Gastroesophageal sphincter (tissue), 4 donors: ENCODE measurements at regions not wholly inside any gene's neighbourhood (a gene's known extent, or its start where the extent isn't known, plus 50 kb on each side); places are given as distances from the start of the nearest gene placed in this dataset.

Source experiments
- ATAC-seq: fragments of 150-250 bp; one replicate; pipeline ENCODE4 v1.9.1; 2016; ENCODE audit warnings: mild to moderate bottlenecking, moderate library complexity
- H3K27ac ChIP-seq, 4 donors: fragments of 200-600 bp; sonication (generic) in 3 of 4; 1 replicate in 3 of 4; 2 replicates in 1 of 4; pipeline ENCODE4 v1.5.1; 2016 to 2019
- H3K27me3 ChIP-seq: fragments of 200-600 bp; sonication (generic); one replicate; pipeline ENCODE4 v1.5.1; 2019
- H3K36me3 ChIP-seq, 2 donors: fragments of 200-600 bp; sonication (generic); one replicate each; pipeline ENCODE4 v1.5.1; 2019; ENCODE audit warnings: control low read depth in 1 of 2
- H3K4me1 ChIP-seq, 3 donors: fragments of 200-600 bp; sonication (generic); 1 replicate in 2 of 3; 2 replicates in 1 of 3; pipeline ENCODE4 v1.5.1; 2016 to 2019; ENCODE audit warnings: control low read depth in 2 of 3
- H3K4me3 ChIP-seq, 2 donors: fragments of 200-600 bp; sonication (generic); one replicate each; pipeline ENCODE4 v1.5.1; 2019; ENCODE audit warnings: mild to moderate bottlenecking in 1 of 2, moderate library complexity in 1 of 2
- H3K9me3 ChIP-seq, 3 donors: fragments of 200-600 bp; sonication (generic); one replicate each; pipeline ENCODE4 v1.5.1; 2017 to 2019; ENCODE audit warnings: control low read depth in 2 of 3
- EP300 ChIP-seq: sonication (generic); formaldehyde crosslinking; IDR thresholded peaks from one replicate; pipeline ENCODE4 v1.6.1; 2017; ENCODE audit warnings: antibody characterized with exemption, mild to moderate bottlenecking
- POLR2A ChIP-seq, 2 donors: fragments of 450-650 bp; IDR thresholded peaks; one replicate each; pipeline ENCODE4 v1.6.1; 2017; ENCODE audit warnings: antibody characterized with exemption in 2 of 2, mild to moderate bottlenecking in 2 of 2, moderate library complexity in 1 of 2
- POLR2AphosphoS5 ChIP-seq: sonication (generic); formaldehyde crosslinking; IDR thresholded peaks from one replicate; pipeline ENCODE4 v1.6.1; 2017; ENCODE audit warnings: antibody characterized with exemption
- WGBS, 2 donors: methylation state at CpG; one replicate each; pipeline ENCODE4 v1.1.5; 2018; ENCODE audit warnings: low coverage in 1 of 2; 5-methylcytosine and 5-hydroxymethylcytosine counted together
- TF ChIP-seq, protein P1 (sequence below), 4 experiments: fragments of 200-600 bp in 2 of 4; fragments of 450-650 bp in 2 of 4; sonication (generic) in 1 of 4; IDR thresholded peaks; one replicate each; pipeline ENCODE4 v1.5.1; 2017 to 2019; ENCODE audit warnings: antibody characterized with exemption in 4 of 4, mild to moderate bottlenecking in 2 of 4, moderate library complexity in 2 of 4

- ATAC-seq = no peak
- H3K9me3 ChIP-seq = no peaks in the 10 kb centered on the region
- TF ChIP-seq POLR2A (IDR thresholded peaks at IDR 0.05) (no peak), POLR2AphosphoS5 (no peak), EP300 (no peak)
- TF ChIP-seq, protein P1, sequence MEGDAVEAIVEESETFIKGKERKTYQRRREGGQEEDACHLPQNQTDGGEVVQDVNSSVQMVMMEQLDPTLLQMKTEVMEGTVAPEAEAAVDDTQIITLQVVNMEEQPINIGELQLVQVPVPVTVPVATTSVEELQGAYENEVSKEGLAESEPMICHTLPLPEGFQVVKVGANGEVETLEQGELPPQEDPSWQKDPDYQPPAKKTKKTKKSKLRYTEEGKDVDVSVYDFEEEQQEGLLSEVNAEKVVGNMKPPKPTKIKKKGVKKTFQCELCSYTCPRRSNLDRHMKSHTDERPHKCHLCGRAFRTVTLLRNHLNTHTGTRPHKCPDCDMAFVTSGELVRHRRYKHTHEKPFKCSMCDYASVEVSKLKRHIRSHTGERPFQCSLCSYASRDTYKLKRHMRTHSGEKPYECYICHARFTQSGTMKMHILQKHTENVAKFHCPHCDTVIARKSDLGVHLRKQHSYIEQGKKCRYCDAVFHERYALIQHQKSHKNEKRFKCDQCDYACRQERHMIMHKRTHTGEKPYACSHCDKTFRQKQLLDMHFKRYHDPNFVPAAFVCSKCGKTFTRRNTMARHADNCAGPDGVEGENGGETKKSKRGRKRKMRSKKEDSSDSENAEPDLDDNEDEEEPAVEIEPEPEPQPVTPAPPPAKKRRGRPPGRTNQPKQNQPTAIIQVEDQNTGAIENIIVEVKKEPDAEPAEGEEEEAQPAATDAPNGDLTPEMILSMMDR (IDR thresholded peaks at IDR 0.05) = no peak
- H3K27me3 ChIP-seq = no peaks in the 10 kb centered on the region
- no peak overlapping the region for H3K4me3 ChIP-seq
- H3K27ac ChIP-seq = no peak overlapping the region
- no peaks in the 10 kb centered on the region for H3K36me3 ChIP-seq
- no peaks in the 10 kb centered on the region for H3K4me1 ChIP-seq
Observed at GRCh38 chr1:73644198-73644597, 553.8 kb downstream of the LRRIQ3 start.

- Histone ChIP-seq H3K4me3 (no peak overlapping the region), H3K4me1 (no peaks in the 10 kb centered on the region), H3K9me3 (no peaks in the 10 kb centered on the region), H3K36me3 (no peaks in the 10 kb centered on the region), H3K27me3 (no peaks in the 10 kb centered on the region), H3K27ac (no peak overlapping the region)
- 82 to 94% methylated on average over 5 of the region's 5 CpGs for WGBS, 2 donors
- TF ChIP-seq EP300 (no peak), POLR2AphosphoS5 (no peak), POLR2A (IDR thresholded peaks at IDR 0.05) (no peak)
- TF ChIP-seq, protein P1 (IDR thresholded peaks at IDR 0.05) = no peak
- no peak for ATAC-seq
Observed at GRCh38 chr1:73639494-73639893, 558.5 kb downstream of the LRRIQ3 start.

DNA sequence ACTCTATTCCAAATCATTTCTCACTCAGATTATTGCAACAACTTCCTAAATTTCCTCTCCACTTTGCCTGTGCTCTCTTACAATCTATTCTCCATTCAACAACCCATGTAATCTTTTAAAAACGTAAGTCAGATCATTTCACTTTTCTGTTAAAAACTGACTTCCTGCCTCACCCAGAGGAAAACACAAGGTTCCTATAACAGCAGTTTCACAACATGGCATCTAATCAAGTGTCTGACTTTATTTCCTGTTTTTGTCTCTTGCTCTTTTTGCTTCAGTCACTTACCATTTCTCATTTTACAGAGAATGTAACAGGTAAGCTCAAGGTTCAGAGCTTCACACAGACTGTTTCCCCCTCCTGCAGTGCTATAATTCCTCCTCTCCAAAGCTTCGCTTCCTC is 560.7 kb downstream of the LRRIQ3 start:
- no peak for TF ChIP-seq POLR2AphosphoS5
- TF ChIP-seq, protein P1 (IDR thresholded peaks at IDR 0.05) = no peak
- TF ChIP-seq EP300 = no peak
- no peak for TF ChIP-seq POLR2A (IDR thresholded peaks at IDR 0.05)
- Histone ChIP-seq H3K27me3 (no peaks in the 10 kb centered on the region), H3K27ac (no peak overlapping the region), H3K36me3 (no peaks in the 10 kb centered on the region), H3K4me3 (no peak overlapping the region), H3K9me3 (no peaks in the 10 kb centered on the region), H3K4me1 (no peaks in the 10 kb centered on the region)
- no peak for ATAC-seq
- 50 to 81% methylated on average over 1 to 2 of the region's 2 CpGs for WGBS, 2 donors

DNA sequence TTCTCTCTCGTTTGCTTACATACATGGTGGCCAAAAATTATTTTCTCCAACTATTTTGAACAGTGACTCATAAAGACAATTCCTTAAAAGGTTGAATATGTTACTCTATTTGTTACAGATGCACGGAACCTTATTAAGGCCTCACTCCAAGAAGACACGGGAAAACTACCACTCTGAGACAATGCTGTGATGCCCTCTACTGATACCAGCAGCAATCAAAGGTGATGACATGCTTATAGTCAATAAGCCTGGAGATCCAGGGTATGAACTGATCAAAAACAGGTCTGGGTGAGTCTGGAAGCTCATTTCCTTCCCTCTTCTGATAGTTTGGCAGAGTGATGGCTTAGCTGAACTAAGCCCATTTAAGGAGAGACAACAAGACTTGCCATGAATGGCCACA is 563.0 kb downstream of the LRRIQ3 start:
- H3K9me3 ChIP-seq = no peaks in the 10 kb centered on the region
- no peak overlapping the region for H3K27ac ChIP-seq

DNA sequence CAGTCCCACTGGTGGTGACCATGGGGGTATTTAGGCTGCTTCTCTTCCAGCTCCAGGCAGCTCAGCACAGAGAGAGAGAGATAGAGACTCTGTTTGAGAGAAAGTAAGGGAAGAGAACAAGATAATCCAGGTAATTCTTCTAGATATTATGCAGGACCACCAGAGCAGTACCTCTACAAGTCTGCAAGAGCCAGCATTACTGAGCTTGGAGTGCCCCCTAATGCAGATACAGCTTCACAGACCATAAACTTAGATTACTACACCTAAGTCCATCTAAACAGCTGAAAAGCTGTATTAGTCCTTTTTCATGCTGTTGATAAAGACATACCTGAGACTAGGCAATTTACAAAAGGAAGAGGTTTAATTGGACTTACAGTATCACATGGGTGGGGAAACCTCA is 570.3 kb downstream of the LRRIQ3 start:
- ATAC-seq = no peak
- H3K27ac ChIP-seq = no peak overlapping the region
- TF ChIP-seq, protein P1 (IDR thresholded peaks at IDR 0.05) = no peak
- TF ChIP-seq POLR2A (IDR thresholded peaks at IDR 0.05) (no peak), EP300 (no peak), POLR2AphosphoS5 (no peak)

More for the DNA sequence above, 563.0 kb downstream of the LRRIQ3 start:
- no peak for ATAC-seq
- Histone ChIP-seq H3K27me3 (no peaks in the 10 kb centered on the region), H3K36me3 (no peaks in the 10 kb centered on the region), H3K4me3 (no peak overlapping the region), H3K4me1 (no peaks in the 10 kb centered on the region)
- no peak for TF ChIP-seq POLR2A (IDR thresholded peaks at IDR 0.05)
- TF ChIP-seq POLR2AphosphoS5 = no peak
- no peak for TF ChIP-seq EP300
- TF ChIP-seq, protein P1 (IDR thresholded peaks at IDR 0.05) = no peak
- 75 to 78% methylated on average over 3 of the region's 3 CpGs for WGBS, 2 donors

More for the DNA sequence above, 570.3 kb downstream of the LRRIQ3 start:
- Histone ChIP-seq H3K27me3 (no peaks in the 10 kb centered on the region), H3K36me3 (no peaks in the 10 kb centered on the region), H3K4me3 (no peak overlapping the region), H3K9me3 (no peaks in the 10 kb centered on the region), H3K4me1 (no peaks in the 10 kb centered on the region)
